ENCODE measurements at regions not wholly inside any gene's neighbourhood (a gene's known extent, or its start where the extent isn't known, plus 50 kb on each side); places are given as distances from the start of the nearest gene placed in this dataset.

GRCh38 chr15:98403569-98403968 lies 244.8 kb upstream of the IGF1R start:
- H3K36me3 ChIP-seq (ENCODE audit: insufficient read depth, low read length), result no peaks in the 10 kb centered on the region
- H3K27me3 ChIP-seq (ENCODE audit: insufficient read depth, low read length), result no peaks in the 10 kb centered on the region
- H3K79me2 ChIP-seq (ENCODE audit: insufficient read depth, low read length), result no peaks in the 10 kb centered on the region
- no peaks in the 10 kb centered on the region for H3F3A ChIP-seq (ENCODE audit: insufficient read depth, low read length)
- TF ChIP-seq CTCF (IDR thresholded peaks at IDR 0.05; ENCODE audit: low read length), result no peak
- TF ChIP-seq EZH2 (IDR thresholded peaks at IDR 0.05; ENCODE audit: borderline replicate concordance, low read length), result no peak
- H3K4me1 ChIP-seq (ENCODE audit: insufficient read depth, low read length, severe bottlenecking), result no peaks in the 10 kb centered on the region
- no peak overlapping the region for H2AFZ ChIP-seq (ENCODE audit: low read length)
- no peaks in the 10 kb centered on the region for H3K9me3 ChIP-seq (ENCODE audit: low read length)
- no peaks in the 10 kb centered on the region for H4K20me1 ChIP-seq (ENCODE audit: insufficient read depth, low read length)
- H3K27ac ChIP-seq (ENCODE audit: low read depth, low read length, poor library complexity, severe bottlenecking), result no peak overlapping the region
- H3K9me2 ChIP-seq (ENCODE audit: low read depth, low read length), result no peaks in the 10 kb centered on the region
- H3K4me3 ChIP-seq (ENCODE audit: low read depth, low read length, poor library complexity, severe bottlenecking), result no peak overlapping the region
- H3K4me2 ChIP-seq (ENCODE audit: low read length), result no peak overlapping the region
- H3K9ac ChIP-seq (ENCODE audit: low read length), result no peak overlapping the region

GRCh38 chr15:98405013-98405412 lies 243.3 kb upstream of the IGF1R start:
- TF ChIP-seq CTCF (IDR thresholded peaks at IDR 0.05; ENCODE audit: low read length) (no peak), EZH2 (IDR thresholded peaks at IDR 0.05; ENCODE audit: borderline replicate concordance, low read length) (no peak)
- H3K9me3 ChIP-seq (ENCODE audit: low read length), result no peaks in the 10 kb centered on the region
- no peak overlapping the region for H3K4me3 ChIP-seq (ENCODE audit: low read depth, low read length, poor library complexity, severe bottlenecking)
- H3K79me2 ChIP-seq (ENCODE audit: insufficient read depth, low read length), result no peaks in the 10 kb centered on the region
- no peak overlapping the region for H3K27ac ChIP-seq (ENCODE audit: low read depth, low read length, poor library complexity, severe bottlenecking)
- no peaks in the 10 kb centered on the region for H3F3A ChIP-seq (ENCODE audit: insufficient read depth, low read length)
- H3K4me2 ChIP-seq (ENCODE audit: low read length), result no peak overlapping the region
- H3K9ac ChIP-seq (ENCODE audit: low read length), result no peak overlapping the region
- no peaks in the 10 kb centered on the region for H3K27me3 ChIP-seq (ENCODE audit: insufficient read depth, low read length)
- H2AFZ ChIP-seq (ENCODE audit: low read length), result no peak overlapping the region
- no peaks in the 10 kb centered on the region for H3K9me2 ChIP-seq (ENCODE audit: low read depth, low read length)
- H4K20me1 ChIP-seq (ENCODE audit: insufficient read depth, low read length), result no peaks in the 10 kb centered on the region
- no peaks in the 10 kb centered on the region for H3K36me3 ChIP-seq (ENCODE audit: insufficient read depth, low read length)
- H3K4me1 ChIP-seq (ENCODE audit: insufficient read depth, low read length, severe bottlenecking), result no peaks in the 10 kb centered on the region

- Histone ChIP-seq H3F3A (ENCODE audit: insufficient read depth, low read length) (no peaks in the 10 kb centered on the region), H4K20me1 (ENCODE audit: insufficient read depth, low read length) (no peaks in the 10 kb centered on the region), H3K27me3 (ENCODE audit: insufficient read depth, low read length) (no peaks in the 10 kb centered on the region), H3K4me1 (ENCODE audit: insufficient read depth, low read length, severe bottlenecking) (no peaks in the 10 kb centered on the region), H3K9me3 (ENCODE audit: low read length) (no peaks in the 10 kb centered on the region), H3K4me2 (ENCODE audit: low read length) (no peak overlapping the region), H3K9me2 (ENCODE audit: low read depth, low read length) (no peaks in the 10 kb centered on the region), H3K79me2 (ENCODE audit: insufficient read depth, low read length) (no peaks in the 10 kb centered on the region), H3K4me3 (ENCODE audit: low read depth, low read length, poor library complexity, severe bottlenecking) (no peak overlapping the region), H3K27ac (ENCODE audit: low read depth, low read length, poor library complexity, severe bottlenecking) (no peak overlapping the region), H3K9ac (ENCODE audit: low read length) (no peak overlapping the region), H3K36me3 (ENCODE audit: insufficient read depth, low read length) (no peaks in the 10 kb centered on the region), H2AFZ (ENCODE audit: low read length) (no peak overlapping the region)
- no peak for TF ChIP-seq CTCF (IDR thresholded peaks at IDR 0.05; ENCODE audit: low read length)
- TF ChIP-seq EZH2 (IDR thresholded peaks at IDR 0.05; ENCODE audit: borderline replicate concordance, low read length), result no peak
Measured at GRCh38 chr15:98408231-98408630, 240.1 kb upstream of the IGF1R start.
